IMR-90 (cell line): ENCODE measurements at regions not wholly inside any gene's neighbourhood (a gene's known extent, or its start where the extent isn't known, plus 50 kb on each side); places are given as distances from the start of the nearest gene placed in this dataset.

Source experiments
- ATAC-seq: fragments of 200-7000 bp; cut with Tn5 transposase; 2 replicates; pipeline ENCODE4 v1.9.1; 2020; ENCODE audit warnings: low read depth, mild to moderate bottlenecking, moderate library complexity
- BruUV-seq: library from RNA; stranded (reverse); fragments of 400-500 nt; replicated peaks from 2 replicates; lab custom pipeline; 2021; lab: Mats Ljungman, UMichigan
- CTCF ChIA-PET: fragments of 300-600 bp; formaldehyde crosslinking; extraction: SDS; loops from one replicate; lab custom pipeline; 2021; ENCODE audit warnings: antibody characterized with exemption; lab: Yijun Ruan, JAX
- POLR2A ChIA-PET: fragments of 300-600 bp; sonication (Branson Sonifier 250); formaldehyde crosslinking; loops from one replicate; lab custom pipeline; 2022; ENCODE audit warnings: antibody characterized with exemption; ENCODE audit not compliant: unreplicated experiment; lab: Charles Lee
- DNase-seq: peaks from one replicate; pipeline ENCODE4 v3.0.0; 2013
- H2AFZ ChIP-seq: replicated peaks from 2 replicates; pipeline ENCODE3; 2013; ENCODE audit warnings: low read length, mild to moderate bottlenecking; ENCODE audit not compliant: poor library complexity
- H2AK5ac ChIP-seq: 2 replicates; pipeline ENCODE4 v1.6.1; 2013; ENCODE audit warnings: low read depth, low read length, inconsistent platforms
- H2AK9ac ChIP-seq: replicated peaks from 2 replicates; pipeline ENCODE3; 2013; ENCODE audit warnings: mild to moderate bottlenecking, low read depth, low read length, moderate library complexity; ENCODE audit not compliant: poor library complexity
- H2BK120ac ChIP-seq: 2 replicates; pipeline ENCODE4 v1.6.1; 2013; ENCODE audit warnings: low read depth, low read length, inconsistent platforms
- H2BK15ac ChIP-seq: 3 replicates; pipeline ENCODE4 v1.6.1; 2013; ENCODE audit warnings: low read depth, low read length, inconsistent platforms
- H2BK20ac ChIP-seq: 2 replicates; pipeline ENCODE4 v1.6.1; 2013; ENCODE audit warnings: low read depth, mild to moderate bottlenecking, inconsistent platforms, low read length, moderate library complexity
- H2BK5ac ChIP-seq: 2 replicates; pipeline ENCODE4 v1.6.1; 2013; ENCODE audit warnings: mild to moderate bottlenecking, low read depth, low read length, inconsistent platforms; ENCODE audit not compliant: poor library complexity, severe bottlenecking
- H3K14ac ChIP-seq: replicated peaks from 2 replicates; pipeline ENCODE4 v1.6.1; 2013; ENCODE audit warnings: low read depth, low read length, inconsistent platforms
- H3K18ac ChIP-seq: 2 replicates; pipeline ENCODE4 v1.6.1; 2013; ENCODE audit warnings: low read depth, low read length, control low read depth
- H3K23ac ChIP-seq: 2 replicates; pipeline ENCODE4 v1.6.1; 2013; ENCODE audit warnings: low read depth, low read length, inconsistent platforms
- H3K27ac ChIP-seq: 2 replicates; pipeline ENCODE4 v1.5.1; 2013; ENCODE audit warnings: mild to moderate bottlenecking, control low read depth, low read length; ENCODE audit not compliant: insufficient read depth
- H3K27me3 ChIP-seq: 2 replicates; pipeline ENCODE4 v1.6.1; 2013; ENCODE audit warnings: low read length; ENCODE audit not compliant: control insufficient read depth, insufficient read depth
- H3K36me3 ChIP-seq: 2 replicates; pipeline ENCODE4 v1.6.1; 2013; ENCODE audit warnings: low read length, mixed read lengths; ENCODE audit not compliant: control insufficient read depth, insufficient read depth
- H3K4ac ChIP-seq: 2 replicates; pipeline ENCODE4 v1.6.1; 2013; ENCODE audit warnings: low read depth, low read length, inconsistent platforms
- H3K4me1 ChIP-seq: 2 replicates; pipeline ENCODE4 v1.6.1; 2013; ENCODE audit warnings: low read length, mixed read lengths; ENCODE audit not compliant: control insufficient read depth, insufficient read depth
- H3K4me2 ChIP-seq: 2 replicates; pipeline ENCODE4 v1.6.1; 2013; ENCODE audit warnings: low read depth, mild to moderate bottlenecking, control low read depth, low read length, moderate library complexity
- H3K4me3 ChIP-seq: 2 replicates; pipeline ENCODE4 v1.5.1; 2013; ENCODE audit warnings: low read depth, mild to moderate bottlenecking, control low read depth, low read length, moderate library complexity; ENCODE audit not compliant: insufficient read depth
- H3K56ac ChIP-seq: 2 replicates; pipeline ENCODE4 v1.6.1; 2013; ENCODE audit warnings: low read length, inconsistent platforms; ENCODE audit not compliant: insufficient read depth; ENCODE audit errors: extremely low read depth
- H3K79me1 ChIP-seq, 2 experiments: 2 replicates each; pipeline ENCODE4 v1.6.1; 2013; ENCODE audit warnings: low read length in 2 of 2, inconsistent platforms in 1 of 2, low read depth in 1 of 2
- H3K9ac ChIP-seq: 2 replicates; pipeline ENCODE4 v1.6.1; 2013; ENCODE audit warnings: low read depth, low read length, control low read depth
- H3K9me1 ChIP-seq: 2 replicates; pipeline ENCODE4 v1.6.1; 2013; ENCODE audit warnings: low read length, inconsistent platforms; ENCODE audit not compliant: insufficient read depth
- H3K9me3 ChIP-seq: 2 replicates; pipeline ENCODE4 v1.6.1; 2013; ENCODE audit warnings: low read length; ENCODE audit not compliant: control insufficient read depth, insufficient read depth
- H4K20me1 ChIP-seq: 2 replicates; pipeline ENCODE4 v1.6.1; 2013; ENCODE audit warnings: low read length, inconsistent platforms; ENCODE audit not compliant: insufficient read depth
- H4K5ac ChIP-seq: 2 replicates; pipeline ENCODE4 v1.6.1; 2013; ENCODE audit warnings: mild to moderate bottlenecking, low read depth, low read length, control low read depth
- H4K8ac ChIP-seq, 2 experiments: 2 replicates each; pipeline ENCODE4 v1.6.1; 2013; ENCODE audit warnings: low read depth in 2 of 2, low read length in 2 of 2, control low read depth in 1 of 2, inconsistent platforms in 1 of 2
- H4K91ac ChIP-seq: 2 replicates; pipeline ENCODE4 v1.6.1; 2013; ENCODE audit warnings: low read depth, low read length, inconsistent platforms; ENCODE audit not compliant: insufficient read depth
- ELK1 ChIP-seq: fragments of 150-350 bp; IDR thresholded peaks from 2 replicates; pipeline ENCODE4 v1.6.1; 2016; ENCODE audit warnings: low read depth, mild to moderate bottlenecking, low read length, moderate library complexity, borderline replicate concordance
- WGBS, 2 experiments: methylation state at CpG; one replicate each; pipeline versions ENCODE4 v1.1.5 to v1.1.7; 2013; ENCODE audit warnings: missing lambda C conversion rate in 2 of 2; ENCODE audit not compliant: insufficient read length in 1 of 2; ENCODE audit errors: extremely low coverage in 2 of 2; 5-methylcytosine and 5-hydroxymethylcytosine counted together
- dilution Hi-C: fragments of 300-500 bp; cut with HindIII; formaldehyde crosslinking; loops from one replicate; pipeline ENCODE4 v1.14.3; 2018; ENCODE audit warnings: low sequenced_read_pairs; ENCODE audit not compliant: unreplicated experiment
- in situ Hi-C: fragments of 300-500 bp; cut with MboI; formaldehyde crosslinking; loops from 3 replicates; pipeline ENCODE4 v1.14.3; 2019; ENCODE audit warnings: low sequenced_read_pairs, inconsistent platforms, mixed read lengths
- intact Hi-C: fragments of 100-400 bp; cut with micrococcal nuclease; formaldehyde crosslinking; loops from 2 replicates; pipeline ENCODE4 v1.10.0; 2022

- H3K9ac ChIP-seq: no peak overlapping the region
- no peaks in the 10 kb centered on the region for H4K20me1 ChIP-seq
- TF ChIP-seq ELK1: no peak
- no peak overlapping the region for H2AK9ac ChIP-seq
- DNase-seq (no peak), ATAC-seq (no peak; the same call in 1 of the 2 replicates)
- H3K18ac ChIP-seq: no peak overlapping the region
- no CpG with 5 or more reads among the region's 8 CpGs for WGBS, 2 experiments
- H3K9me3 ChIP-seq: no peaks in the 10 kb centered on the region
- H2BK15ac ChIP-seq: no peak overlapping the region
- no peaks in the 10 kb centered on the region for H3K9me1 ChIP-seq
- H3K4me2 ChIP-seq: no peak overlapping the region
- no peak overlapping the region for H3K4ac ChIP-seq
- no peaks in the 10 kb centered on the region for H3K36me3 ChIP-seq
- H3K14ac ChIP-seq: no peak overlapping the region
- ChIA-PET POLR2A (no interaction called here), CTCF (no interaction called here)
- H3K56ac ChIP-seq: no peak overlapping the region
- H2BK120ac ChIP-seq: no peak overlapping the region
- no peaks in the 10 kb centered on the region for H3K27me3 ChIP-seq
- no peak overlapping the region for H2BK5ac ChIP-seq
- H2AK5ac ChIP-seq: no peak overlapping the region
- H2BK20ac ChIP-seq: no peak overlapping the region
- H4K91ac ChIP-seq: no peak overlapping the region
- H4K8ac ChIP-seq: no peak overlapping the region
- H3K27ac ChIP-seq: no peak overlapping the region
- no peaks in the 10 kb centered on the region for H3K79me1 ChIP-seq
- H4K5ac ChIP-seq: no peak overlapping the region
- dilution Hi-C loops: no loop called here
- no TSS peak for BruUV-seq
- no peaks in the 10 kb centered on the region for H3K4me1 ChIP-seq
- intact Hi-C loops: no loop called here
- H3K23ac ChIP-seq: no peak overlapping the region
- H2AFZ ChIP-seq: no peak overlapping the region
- in situ Hi-C loops: no loop called here
- H3K4me3 ChIP-seq: no peak overlapping the region
Measured at GRCh38 chr7:25624833-25625232, 396.5 kb upstream of the NPVF start.
